GM19351 (cell line): ENCODE measurements at regions not wholly inside any gene's neighbourhood (a gene's known extent, or its start where the extent isn't known, plus 50 kb on each side); places are given as distances from the start of the nearest gene placed in this dataset.
"Not testable (repeated sequence)": the region's sequence is repeated elsewhere in the genome, so short reads cannot be mapped to it uniquely, and the experiment has no call there.

Experiments used
- ATAC-seq: cut with Tn5 transposase; IDR thresholded peaks from one replicate; pipeline ENCODE4 v1.9.1; 2021; ENCODE audit warnings: mild to moderate bottlenecking, moderate library complexity; ENCODE audit not compliant: unreplicated experiment

DNA sequence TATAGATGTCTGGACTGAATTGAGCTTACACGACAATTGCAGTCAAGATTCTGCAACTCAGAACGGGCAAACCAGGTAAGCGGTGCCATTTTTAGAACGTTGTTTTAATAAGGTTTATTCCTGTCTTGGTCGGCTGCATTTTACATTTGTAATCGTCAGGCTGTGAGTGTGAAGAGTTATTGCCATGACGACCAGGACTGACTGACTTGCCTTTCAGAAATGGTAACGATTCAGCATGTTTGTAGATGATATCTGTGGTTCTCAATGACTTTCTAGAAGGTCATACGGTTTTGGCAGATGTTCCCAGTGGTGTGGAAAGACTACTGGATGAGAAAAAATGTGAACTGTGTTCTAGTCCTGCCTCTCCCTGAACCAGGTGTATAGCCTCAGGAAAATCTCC lies 271.3 kb upstream of the B3GALT2 start:
- ATAC-seq = no peak

DNA sequence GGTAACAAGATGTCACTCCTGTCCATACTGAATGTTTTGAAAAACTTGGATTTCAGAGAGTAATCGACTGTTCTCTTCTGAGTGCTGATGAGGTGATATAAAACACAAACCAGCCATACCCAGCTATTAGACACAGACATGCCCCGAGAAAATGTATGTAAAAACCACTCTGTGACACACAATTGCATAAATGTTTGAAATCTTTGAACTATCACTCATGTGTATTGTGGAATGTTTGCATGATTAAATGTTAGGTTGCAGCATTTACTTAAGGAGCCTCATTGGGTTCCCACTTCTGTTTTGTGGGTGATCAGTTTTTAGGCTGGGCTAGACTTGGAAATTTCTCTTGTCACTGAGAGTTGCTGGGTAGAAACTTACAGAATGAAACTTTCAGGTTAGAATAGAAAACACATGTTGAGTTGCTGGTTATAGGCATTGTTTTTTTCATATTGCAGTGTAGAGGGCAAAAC lies 270.4 kb upstream of the B3GALT2 start:
- peak; percentile 63 for ATAC-seq

DNA sequence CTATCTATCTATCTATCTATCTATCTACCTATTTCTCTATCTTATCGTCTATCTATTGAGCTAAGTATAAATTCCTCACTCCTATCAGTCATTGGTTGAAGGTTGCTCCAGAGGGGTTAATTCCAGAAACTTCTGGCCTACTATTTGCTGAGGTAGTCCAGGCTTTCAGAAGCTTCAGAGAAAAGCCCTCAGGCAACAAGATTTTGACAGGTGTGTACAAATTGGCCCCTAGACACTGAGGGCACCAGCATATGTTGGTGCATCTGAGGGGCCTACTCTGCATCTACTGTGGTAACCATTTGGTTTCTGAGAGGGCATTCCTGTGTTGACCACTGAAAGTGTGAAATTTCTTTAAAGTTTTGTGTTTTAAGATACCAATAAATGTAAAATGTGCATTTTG lies 265.2 kb upstream of the B3GALT2 start:
- no peak for ATAC-seq

DNA sequence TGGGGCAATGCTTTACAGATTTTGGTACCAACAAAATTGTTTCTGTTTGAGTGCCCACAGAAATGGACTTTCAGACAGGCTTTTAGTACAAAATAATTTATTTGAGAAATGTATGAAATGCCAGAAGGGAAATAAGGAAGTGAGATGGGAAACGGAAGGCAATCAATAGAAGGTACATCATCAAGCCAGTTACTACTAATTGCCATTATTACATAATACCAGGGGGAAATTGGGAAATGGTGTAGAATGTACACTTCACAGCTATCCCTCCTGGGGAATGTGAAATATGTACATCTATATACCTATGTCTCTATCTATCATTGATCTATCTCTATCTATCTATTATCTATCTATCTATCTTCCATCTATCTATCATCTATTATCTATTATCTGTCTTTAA lies 264.6 kb upstream of the B3GALT2 start:
- no peak for ATAC-seq

DNA sequence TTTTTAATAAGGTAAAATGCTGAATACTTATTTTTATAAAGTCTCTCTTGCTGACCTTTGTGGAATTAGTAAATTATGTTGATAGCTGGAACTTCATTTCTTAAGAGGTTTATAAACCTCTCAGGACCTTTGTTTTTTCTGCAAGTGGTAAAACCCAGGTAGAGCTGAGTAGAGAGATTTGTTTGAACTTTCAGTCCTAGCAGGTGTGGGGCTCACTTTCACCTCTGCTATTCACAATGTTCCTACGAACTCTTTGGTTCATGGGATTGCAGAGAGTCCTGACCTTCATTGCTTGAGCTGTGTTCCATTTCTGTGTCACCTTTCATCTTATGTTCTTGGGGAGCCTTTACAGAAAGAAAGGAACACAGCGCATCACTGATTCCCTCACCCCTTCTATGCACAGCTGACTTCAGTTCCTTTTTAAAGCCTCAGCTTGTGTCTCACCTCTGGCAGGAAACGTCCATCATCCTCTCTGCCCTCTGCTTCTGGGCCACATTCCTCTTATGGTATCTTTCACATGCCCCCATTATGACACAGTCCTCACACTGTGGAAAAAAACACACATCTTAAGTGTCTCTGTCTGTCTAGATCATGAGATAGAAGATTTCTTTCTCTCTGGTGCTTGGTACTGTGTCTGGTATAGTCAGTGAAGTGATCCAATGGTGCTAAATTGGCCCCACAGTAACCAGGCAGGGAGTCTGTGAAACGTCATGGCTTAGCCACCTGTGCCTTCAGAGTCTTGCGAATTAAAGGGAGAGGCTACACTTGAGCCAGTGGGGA lies 262.5 kb upstream of the B3GALT2 start:
- ATAC-seq = peak; percentile 92

DNA sequence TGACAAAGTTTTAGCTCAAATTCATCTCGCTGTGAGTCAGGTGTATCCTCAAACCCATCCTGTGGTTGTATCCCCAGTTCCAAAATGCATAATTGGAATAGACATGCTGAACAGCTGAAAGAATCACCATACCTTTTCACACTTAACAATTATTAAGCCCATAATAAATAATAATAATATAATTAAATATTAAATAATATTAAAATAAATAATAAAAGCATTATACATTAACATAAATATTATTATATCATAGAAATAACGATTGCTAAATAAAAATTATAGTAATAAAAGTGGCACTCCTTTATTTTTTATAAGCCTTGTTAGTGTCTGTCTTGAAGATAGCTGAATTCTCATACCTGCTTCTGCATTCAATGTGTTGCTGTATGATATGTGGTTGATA lies 257.5 kb upstream of the B3GALT2 start:
- ATAC-seq = no peak

DNA sequence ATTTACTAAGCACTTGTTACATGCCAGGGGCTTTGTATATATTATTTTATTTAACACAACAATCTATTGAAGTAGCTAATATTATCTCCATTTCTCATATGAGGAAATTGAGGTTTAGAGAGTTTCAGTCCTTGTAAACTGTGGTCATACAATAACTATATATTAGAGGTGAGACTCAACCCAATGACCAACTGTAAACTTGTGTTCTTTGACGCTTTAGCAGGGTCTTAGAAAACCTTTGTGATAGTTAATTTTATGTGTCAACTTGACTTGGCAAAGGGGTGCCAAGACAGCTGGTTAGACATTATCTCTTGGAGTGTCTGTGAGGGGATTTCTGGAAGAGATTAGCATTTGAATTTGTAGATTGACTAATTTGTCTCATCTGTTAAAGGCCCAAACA lies 252.4 kb upstream of the B3GALT2 start:
- peak; percentile 85 for ATAC-seq

DNA sequence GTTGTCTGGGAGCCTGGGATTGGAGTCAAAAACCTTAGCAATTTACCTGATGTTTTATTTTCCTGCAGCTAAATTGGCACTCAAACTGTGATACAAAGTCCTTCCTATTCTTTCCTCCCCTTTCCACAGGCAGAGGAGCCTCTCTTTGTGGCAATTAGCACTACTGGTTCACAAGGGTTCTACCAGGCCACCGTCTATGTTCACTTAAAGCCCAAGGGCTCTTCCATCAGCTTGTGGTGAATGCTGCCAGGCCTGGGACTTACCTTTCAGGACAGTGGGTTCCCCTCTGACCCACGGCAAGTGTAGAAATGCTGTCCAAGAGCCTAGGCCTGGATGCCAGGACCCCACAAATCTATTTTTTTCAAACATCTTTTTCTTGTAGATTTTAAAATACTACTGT lies 251.9 kb upstream of the B3GALT2 start:
- peak; percentile 19 for ATAC-seq

DNA sequence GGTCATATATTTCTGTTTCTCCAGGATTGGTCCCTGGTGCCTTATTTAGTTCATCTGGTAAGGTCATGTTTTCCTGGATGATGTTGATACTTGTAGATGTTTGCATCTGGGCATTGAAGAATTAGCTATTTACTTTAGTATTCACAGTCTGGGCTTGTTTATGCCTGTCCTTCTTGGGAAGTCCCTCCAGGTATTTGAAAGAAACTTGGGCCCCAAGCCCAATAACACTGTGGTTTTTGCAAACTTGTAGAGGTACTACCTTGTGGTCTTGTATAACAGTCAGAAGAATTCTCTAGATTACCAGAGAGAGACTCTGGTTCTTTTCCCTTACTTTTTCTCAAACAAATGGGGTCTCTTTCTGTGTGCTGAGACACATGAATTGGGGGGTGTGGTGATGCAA lies 251.4 kb upstream of the B3GALT2 start:
- ATAC-seq = peak; percentile 80

DNA sequence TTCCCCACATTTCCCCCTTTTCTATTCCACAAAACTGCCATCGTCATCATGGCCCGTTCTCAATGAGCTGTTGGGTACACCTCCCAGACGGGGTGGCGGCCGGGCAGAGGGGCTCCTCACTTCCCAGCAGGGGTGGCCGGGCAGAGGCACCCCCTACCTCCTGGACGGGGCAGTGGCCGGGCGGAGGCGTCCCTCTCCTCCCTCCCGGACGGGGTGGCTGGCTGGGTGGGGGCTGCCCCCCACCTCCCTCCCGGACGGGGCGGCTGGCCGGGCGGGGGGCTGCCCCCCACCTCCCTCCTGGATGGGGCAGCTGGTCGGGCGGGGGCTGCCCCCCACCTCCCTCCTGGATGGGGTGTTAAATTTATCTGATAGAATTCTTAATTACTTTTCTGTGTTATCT lies 250.9 kb upstream of the B3GALT2 start:
- not testable (repeated sequence) for ATAC-seq

DNA sequence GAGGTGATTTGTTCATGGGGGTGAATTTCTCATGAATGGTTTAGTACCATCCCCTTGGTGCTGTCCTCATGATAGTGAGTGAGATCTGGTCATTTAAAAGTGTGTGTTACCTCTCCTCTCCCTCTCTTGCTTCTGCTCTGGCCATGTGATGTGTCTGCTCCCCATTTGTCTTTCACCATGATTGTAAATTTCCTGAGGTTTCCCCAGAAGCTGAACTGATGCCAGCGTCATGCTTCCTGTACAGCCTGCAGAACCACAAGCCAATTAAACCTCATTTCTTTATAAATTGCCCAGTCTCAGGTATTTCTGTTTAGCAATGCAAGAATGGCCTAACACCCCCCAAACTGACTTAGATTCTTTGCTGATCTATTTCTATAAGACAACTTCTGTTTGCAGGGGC lies 249.4 kb upstream of the B3GALT2 start:
- no peak for ATAC-seq

DNA sequence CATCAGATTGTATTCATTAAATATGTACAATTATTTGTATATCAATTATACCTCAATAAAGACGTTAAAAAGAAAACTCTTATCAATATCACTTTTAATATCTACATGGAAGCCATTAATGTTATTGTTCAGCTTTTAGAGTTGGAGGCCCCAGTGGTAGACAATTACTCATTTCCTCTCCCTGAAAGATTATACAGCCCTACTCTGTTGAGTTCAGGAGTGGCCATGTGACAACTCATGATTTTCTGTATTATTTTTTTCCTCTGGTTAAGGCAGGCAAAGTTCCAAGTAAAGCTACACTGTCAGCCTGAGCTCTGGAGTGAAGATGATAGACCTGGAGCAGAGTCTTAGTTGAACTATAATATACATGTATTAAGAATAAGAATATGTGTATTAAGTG lies 247.9 kb upstream of the B3GALT2 start:
- ATAC-seq = no peak

DNA sequence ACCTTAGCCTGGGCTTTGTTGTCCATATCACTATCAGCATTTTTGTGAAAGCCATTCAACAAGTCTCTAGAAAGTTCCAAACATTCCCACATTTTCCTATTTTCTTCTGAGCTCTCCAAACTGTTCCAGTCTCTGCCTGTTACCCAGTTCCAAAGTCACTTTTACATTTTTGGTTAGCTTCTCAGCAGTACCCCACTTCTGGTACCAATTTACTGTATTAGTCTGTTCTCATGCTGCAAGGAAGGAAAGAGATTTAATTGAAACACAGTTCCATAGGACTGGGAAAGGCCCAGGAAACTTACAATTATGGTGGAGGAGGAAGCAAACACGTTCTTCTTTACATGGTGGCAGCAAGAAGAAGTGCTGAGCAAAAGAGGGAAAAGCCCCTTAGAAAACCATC lies 247.2 kb upstream of the B3GALT2 start:
- ATAC-seq = no peak

DNA sequence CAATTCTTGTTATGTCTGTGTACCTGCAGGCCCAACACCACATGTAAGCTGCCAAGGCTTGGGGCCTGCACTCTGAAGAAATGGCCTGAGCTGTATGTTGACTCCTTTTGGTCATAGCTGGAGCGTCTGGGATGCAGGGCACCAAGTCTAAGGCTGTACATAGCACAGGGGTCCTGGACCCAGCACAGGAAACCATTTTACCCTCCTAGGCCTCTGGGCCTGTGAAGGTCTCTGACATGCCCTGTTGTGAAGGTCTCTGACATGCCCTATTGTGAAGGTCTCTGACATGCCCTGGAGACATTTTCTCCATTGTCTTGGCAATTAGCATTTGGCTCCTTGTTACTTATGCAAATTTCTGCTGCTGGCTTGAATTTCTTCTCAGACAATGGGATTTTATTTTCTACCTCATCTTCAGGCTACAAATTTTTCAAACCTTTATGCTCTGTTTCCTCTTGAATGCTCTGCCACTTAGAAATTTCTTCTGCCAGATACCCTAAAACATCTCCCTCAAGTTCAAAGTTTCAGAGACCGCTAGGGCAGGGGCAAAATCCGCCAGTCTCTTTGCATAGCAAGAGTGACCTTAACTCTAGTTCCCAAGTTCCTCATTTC lies 246.7 kb upstream of the B3GALT2 start:
- ATAC-seq = no peak

DNA sequence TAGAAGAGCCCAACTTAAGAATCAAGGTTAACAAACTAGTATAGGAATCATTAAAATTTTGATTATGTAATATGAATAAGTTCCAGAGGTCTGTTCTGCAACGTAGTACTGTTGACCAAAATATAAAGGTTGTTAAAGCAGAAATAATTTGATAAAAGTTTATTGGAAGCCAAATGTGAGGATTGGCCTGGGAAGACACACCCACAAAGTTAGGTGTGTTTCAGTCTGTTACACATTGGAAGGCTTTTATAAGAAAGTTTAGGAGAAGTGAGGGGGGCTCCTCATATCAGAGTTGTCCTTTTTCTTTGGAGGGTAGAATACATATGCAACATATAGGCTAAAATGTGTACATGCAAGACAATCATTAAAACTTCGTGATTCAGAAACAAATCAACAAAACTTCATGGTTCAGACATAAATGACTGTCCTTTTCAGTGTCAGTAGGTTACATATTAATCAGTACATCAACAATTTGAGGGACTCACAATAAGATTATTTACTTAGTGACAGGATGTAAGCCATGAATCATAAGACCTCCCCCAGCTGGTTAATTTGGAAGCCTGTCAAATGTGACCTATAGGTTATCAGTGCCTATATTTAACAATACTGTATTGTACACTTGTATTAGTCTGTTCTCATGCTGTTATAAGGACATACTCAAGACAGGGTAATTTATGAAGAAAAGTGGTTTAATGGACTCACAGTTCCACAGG lies 245.0 kb upstream of the B3GALT2 start:
- ATAC-seq = no peak

DNA sequence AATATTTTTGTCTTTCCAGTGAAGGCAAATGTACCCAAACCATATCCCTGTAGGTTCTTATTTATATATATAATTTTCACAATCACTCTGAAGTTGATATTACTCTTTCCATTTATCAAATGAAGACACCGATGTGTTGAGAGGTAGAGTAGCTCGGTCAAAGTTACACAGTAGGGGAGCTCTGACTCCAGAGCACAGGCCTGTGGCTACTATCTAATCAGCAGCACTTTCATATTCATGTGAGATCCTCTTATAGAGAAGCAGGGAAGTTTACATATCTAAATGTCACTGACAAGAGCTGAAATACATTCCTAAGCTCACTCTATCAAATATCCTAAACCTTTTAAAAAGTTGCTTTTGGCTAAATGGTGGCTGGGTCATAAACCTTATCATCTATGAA lies 241.1 kb upstream of the B3GALT2 start:
- ATAC-seq = no peak

DNA sequence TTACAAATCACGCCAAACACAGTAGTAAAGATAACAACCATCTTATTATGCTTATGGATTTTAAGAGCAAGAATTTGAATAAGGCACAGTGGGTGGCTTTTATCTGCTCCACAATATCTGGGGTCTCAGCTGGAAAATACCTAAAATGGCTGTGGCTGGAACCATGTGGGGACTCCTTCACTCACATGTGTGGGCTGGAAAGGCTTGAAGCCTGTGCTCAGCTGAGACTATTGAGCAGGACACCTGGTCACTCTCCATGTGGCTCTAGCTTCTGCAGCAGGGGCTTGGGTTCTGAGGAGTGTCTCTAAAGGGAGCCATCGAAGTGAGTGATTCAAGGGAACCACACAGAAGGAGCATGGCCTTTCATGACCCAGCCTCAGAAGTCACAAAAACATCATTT lies 239.6 kb upstream of the B3GALT2 start:
- no peak for ATAC-seq

DNA sequence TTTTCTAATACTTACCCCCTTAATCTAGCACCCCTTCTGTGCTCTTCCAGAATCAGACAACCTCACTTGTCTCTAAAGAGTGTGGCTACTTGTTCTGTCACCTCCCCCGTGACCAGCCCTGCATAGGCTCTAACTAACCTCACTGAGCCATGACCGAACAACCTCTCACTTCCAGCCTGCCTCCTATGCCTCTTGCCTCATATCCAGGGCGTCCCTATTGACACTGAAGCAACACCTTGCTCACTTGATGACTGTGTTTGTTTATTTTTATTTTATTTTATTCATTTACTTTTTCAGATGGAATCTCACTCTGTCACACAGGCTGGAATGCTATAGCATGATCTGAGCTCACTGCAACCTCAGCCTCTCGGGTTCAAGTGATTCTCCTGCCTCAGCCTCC lies 235.1 kb upstream of the B3GALT2 start:
- no peak for ATAC-seq

DNA sequence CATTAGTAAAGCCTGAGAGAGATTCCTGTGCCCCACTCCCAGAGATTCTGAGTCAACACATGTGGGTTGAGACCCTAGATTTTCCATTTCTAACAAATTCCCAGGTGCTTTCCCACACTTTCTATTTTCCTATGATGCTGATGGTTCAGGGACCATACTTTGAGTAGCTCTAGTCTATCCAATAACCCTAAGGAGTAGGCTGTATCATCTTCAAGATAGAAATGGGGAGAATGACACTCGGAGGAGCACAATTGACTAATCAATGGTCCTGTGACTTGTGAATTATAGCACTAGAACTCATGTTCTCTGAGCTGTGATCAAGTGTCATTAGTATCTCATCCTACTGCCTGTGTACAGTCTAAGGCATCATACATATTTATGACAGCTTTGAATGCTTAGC lies 232.9 kb upstream of the B3GALT2 start:
- ATAC-seq = no peak

DNA sequence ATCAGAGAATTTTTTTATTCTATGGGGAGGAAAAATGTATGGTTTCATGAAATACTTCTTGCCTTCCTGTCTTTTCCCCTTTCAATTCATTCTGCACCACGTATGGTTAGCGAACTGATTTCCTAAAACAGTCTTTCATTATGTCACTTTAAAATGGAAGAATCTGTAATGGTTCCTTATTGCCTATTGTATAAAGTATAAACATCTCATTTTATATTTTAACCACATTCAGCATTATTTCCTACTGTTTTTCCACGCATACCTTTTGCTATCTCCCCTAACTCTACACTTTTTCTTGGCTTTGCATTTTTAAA lies 232.3 kb upstream of the B3GALT2 start:
- peak; percentile 11 for ATAC-seq

DNA sequence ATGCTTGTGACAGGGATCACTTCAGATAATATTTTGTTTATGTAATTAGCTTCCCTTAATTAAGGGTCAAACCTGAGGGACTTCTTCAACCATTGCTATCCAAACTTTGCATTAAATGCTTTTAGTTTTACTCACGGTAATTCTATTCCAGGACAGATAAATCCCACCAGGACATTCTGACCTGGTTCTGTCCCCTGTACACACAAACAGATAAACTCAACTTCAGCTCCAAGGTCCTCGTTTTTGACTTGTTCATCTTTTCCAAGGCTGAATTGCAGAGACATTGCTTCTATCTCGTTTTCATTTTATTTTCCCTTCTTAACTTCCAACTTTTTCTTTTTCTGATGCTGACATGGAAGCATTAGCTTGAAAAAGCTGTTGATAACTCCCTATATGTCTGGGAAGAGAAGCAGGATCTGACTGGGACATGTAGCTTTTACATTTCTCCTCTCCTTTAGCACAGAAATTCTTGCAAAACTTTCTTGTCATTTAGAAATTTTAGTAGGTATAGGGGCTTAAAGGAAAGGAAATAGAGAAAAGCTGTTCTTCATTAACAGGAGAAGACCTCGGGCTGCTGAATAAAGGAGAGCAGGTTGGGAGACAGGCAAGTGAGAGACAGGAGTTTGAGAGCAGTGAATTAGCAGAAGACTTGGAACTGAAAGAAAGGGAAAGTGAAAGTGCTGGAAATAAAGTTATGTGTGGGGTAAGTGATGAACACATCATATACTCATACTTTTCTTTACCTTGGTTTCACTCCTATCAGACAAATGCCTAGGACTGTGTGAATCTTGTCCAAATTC lies 231.7 kb upstream of the B3GALT2 start:
- ATAC-seq = peak; percentile 82
